ENCODE measurements at regions not wholly inside any gene's neighbourhood (a gene's known extent, or its start where the extent isn't known, plus 50 kb on each side); places are given as distances from the start of the nearest gene placed in this dataset.
A peak's percentile ranks its signal among the peaks of the same experiment; 100 is the strongest.

DNA sequence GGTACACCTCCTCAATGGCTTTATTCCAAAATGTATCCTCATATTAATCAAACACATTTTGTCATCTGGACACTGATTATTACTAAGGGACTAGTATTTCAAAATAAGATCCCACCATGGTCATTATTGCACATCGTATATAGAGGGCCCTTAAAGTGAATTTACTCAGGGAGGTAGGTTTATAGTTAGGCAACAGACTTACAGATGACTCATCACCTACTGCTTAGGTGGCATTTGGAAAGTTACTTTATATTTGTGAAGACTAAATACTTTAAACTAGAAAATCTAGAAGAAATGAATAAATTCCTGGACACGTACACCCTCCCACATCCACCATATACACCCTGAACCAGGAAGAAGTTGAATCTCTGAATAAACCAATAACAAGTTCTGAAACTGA, 353.0 kb downstream of the KCTD12 start:
- H3K27ac ChIP-seq, result no peak overlapping the region
- no peak overlapping the region for H3K4me3 ChIP-seq
- TF ChIP-seq FOXP2 (optimal IDR thresholded peaks at IDR 0.05; ENCODE audit: control extremely low read depth, extremely low read length, insufficient read depth) (no peak), EZH2 (IDR thresholded peaks at IDR 0.05) (no peak), POLR2AphosphoS5 (IDR thresholded peaks at IDR 0.05; ENCODE audit: borderline replicate concordance, low read depth, low read length) (no peak)
- no peak overlapping the region for H3K9ac ChIP-seq (ENCODE audit: insufficient read length)
- no peaks in the 10 kb centered on the region for H3K9me3 ChIP-seq (ENCODE audit: low read depth, low read length)
- DNase-seq (ENCODE audit: low read depth, low spot score), result no peak
- no peaks in the 10 kb centered on the region for H3K36me3 ChIP-seq (ENCODE audit: insufficient read depth, low read length)

DNA sequence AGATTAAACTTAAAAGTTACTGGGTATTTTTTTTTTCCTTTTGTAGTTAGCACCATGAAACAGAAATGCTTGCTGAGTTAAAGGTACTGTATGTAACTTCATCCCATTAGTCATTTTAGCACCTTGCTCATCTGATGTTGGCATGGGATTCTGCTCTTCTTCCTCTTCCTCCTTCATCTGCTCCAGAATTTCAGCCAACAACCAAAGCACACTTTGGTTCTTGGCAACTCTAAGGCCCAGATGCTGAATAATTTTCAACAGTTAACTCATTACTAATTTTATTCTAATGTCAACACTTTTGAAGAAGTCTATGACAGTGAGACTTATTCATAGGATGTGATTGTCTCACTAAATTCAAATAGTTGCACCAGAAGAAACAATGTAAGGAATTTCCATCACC, 359.2 kb downstream of the KCTD12 start:
- TF ChIP-seq FOXP2 (optimal IDR thresholded peaks at IDR 0.05; ENCODE audit: control extremely low read depth, extremely low read length, insufficient read depth) (no peak), EZH2 (IDR thresholded peaks at IDR 0.05) (no peak), POLR2AphosphoS5 (IDR thresholded peaks at IDR 0.05; ENCODE audit: borderline replicate concordance, low read depth, low read length) (no peak)

DNA sequence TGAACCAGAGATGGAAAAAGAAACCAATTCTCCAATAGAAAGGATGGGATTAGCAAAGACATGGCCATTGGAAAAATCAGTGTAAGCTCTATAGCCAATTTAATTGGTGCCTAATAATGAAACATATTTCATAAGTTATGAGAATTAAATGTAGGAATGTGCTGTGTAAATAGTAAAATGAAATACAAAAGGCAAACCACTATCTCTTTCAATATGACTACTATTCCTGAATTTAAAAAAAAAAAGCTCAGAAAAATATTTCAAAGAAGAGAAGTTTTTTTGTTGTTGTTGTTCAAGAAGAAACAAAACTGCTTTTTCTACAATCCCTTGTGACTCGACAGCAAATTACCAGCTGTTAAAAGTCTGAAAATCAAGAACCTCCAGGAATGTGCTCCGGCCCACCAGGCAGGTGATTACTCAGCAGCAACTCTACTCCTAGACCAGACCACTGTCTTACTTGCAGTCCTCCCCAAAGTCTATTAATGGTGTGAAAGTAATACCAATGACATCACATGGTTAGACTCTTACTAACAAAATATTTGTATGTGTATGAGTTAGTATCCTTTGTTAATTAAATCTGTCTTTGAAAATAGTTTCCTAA, 362.4 kb downstream of the KCTD12 start:
- Histone ChIP-seq H3K9me3 (ENCODE audit: low read depth, low read length) (no peaks in the 10 kb centered on the region), H3K9ac (ENCODE audit: insufficient read length) (no peak overlapping the region), H3K4me3 (no peak overlapping the region), H3K27ac (no peak overlapping the region), H3K36me3 (ENCODE audit: insufficient read depth, low read length) (no peaks in the 10 kb centered on the region)
- TF ChIP-seq EZH2 (IDR thresholded peaks at IDR 0.05) (no peak), FOXP2 (optimal IDR thresholded peaks at IDR 0.05; ENCODE audit: control extremely low read depth, extremely low read length, insufficient read depth) (no peak), POLR2AphosphoS5 (IDR thresholded peaks at IDR 0.05; ENCODE audit: borderline replicate concordance, low read depth, low read length) (no peak)
- no peak for DNase-seq (ENCODE audit: low read depth, low spot score)

More for the DNA sequence above, 359.2 kb downstream of the KCTD12 start:
- Histone ChIP-seq H3K36me3 (ENCODE audit: insufficient read depth, low read length) (no peaks in the 10 kb centered on the region), H3K4me3 (no peak overlapping the region), H3K9me3 (ENCODE audit: low read depth, low read length) (no peaks in the 10 kb centered on the region), H3K27ac (no peak overlapping the region), H3K9ac (ENCODE audit: insufficient read length) (no peak overlapping the region)
- no peak for DNase-seq (ENCODE audit: low read depth, low spot score)

DNA sequence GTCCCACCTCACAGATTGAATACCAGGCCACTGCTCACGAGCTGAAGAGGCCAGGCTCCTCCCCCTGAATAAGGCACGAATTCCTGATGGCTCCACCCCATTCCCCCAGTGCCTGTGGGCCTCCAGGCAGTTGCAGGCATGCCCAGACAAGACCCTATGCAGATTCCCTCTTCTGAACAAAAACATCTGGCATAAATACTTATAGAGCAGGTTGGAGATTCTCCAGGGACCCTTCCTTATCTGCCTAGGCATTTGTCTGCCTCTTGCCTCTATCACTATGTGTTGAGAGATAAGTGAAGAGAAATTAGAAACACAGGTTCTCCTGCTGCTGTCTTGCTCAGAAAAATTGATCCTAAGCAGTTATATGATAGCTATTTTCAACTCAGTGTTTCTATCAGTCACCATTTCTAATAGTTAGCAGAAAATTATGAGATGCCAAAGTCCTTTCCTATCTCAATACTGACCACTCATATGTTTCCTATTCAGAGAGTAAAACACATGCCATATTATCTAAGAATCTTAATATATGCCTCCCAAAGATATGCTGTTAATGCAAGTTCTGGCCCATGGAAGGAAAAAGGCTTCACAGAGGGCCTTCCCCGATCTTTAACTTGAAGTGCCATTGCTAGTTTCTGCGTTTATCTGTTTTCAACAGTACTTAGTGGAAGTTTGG, 364.0 kb downstream of the KCTD12 start:
- DNase-seq (ENCODE audit: low read depth, low spot score), result peak; percentile 20
- H3K27ac ChIP-seq, result peak overlapping the region; percentile 65; the same call in 1 of the 2 replicates
- TF ChIP-seq POLR2AphosphoS5 (IDR thresholded peaks at IDR 0.05; ENCODE audit: borderline replicate concordance, low read depth, low read length) (no peak), EZH2 (IDR thresholded peaks at IDR 0.05) (no peak), FOXP2 (optimal IDR thresholded peaks at IDR 0.05; ENCODE audit: control extremely low read depth, extremely low read length, insufficient read depth) (no peak)
- H3K4me3 ChIP-seq, result peak overlapping the region; percentile 42; the same call in 1 of the 2 replicates
- H3K9ac ChIP-seq (ENCODE audit: insufficient read length), result no peak overlapping the region
- no peaks in the 10 kb centered on the region for H3K9me3 ChIP-seq (ENCODE audit: low read depth, low read length)
- H3K36me3 ChIP-seq (ENCODE audit: insufficient read depth, low read length), result no peaks in the 10 kb centered on the region

DNA sequence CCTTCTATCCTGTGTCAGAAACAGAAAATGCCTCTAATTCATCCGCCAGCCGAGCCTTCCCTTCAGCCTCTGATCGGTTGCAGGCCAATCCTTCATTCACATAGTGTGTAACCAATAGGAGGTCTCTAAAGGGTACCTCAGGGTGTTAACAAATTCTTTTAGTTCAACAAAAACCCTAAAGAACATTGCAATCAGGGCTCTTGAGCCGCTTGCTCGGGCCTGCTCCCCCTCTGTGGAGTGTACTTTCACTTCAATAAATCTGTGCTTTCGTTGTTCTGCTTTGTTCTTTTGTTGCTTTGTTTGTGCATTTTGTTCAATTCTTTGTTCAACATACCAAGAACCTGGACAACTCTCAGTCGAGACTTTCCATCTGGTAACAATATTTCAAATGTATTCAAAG, 366.5 kb downstream of the KCTD12 start:
- H3K36me3 ChIP-seq (ENCODE audit: insufficient read depth, low read length), result no peaks in the 10 kb centered on the region
- DNase-seq (ENCODE audit: low read depth, low spot score), result no peak

DNA sequence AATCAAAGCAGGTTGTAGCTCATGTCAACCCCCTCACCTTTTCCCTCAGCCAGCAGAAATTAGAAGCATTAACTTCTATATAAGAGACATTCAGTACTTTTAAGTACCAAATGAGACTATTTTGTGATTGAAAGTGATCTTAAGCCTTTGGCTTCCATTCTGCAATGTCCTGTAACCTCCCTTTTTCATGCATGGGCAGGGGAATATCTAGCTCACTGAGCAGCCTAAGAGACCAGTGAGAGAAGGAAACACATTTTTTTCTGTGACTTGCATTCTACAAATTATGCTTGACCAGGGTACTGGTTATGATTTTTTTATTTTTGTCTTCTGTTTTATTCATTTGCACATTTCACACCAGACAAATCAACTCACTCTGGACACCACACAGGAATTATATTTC, 369.6 kb downstream of the KCTD12 start:
- Histone ChIP-seq H3K27ac (no peak overlapping the region), H3K4me3 (no peak overlapping the region)
- no peak for DNase-seq (ENCODE audit: low read depth, low spot score)

More for the DNA sequence above, 366.5 kb downstream of the KCTD12 start:
- Histone ChIP-seq H3K27ac (no peak overlapping the region), H3K4me3 (no peak overlapping the region), H3K9ac (ENCODE audit: insufficient read length) (no peak overlapping the region), H3K9me3 (ENCODE audit: low read depth, low read length) (no peaks in the 10 kb centered on the region)
- no peak for TF ChIP-seq FOXP2 (optimal IDR thresholded peaks at IDR 0.05; ENCODE audit: control extremely low read depth, extremely low read length, insufficient read depth)
- TF ChIP-seq POLR2AphosphoS5 (IDR thresholded peaks at IDR 0.05; ENCODE audit: borderline replicate concordance, low read depth, low read length), result no peak
- TF ChIP-seq EZH2 (IDR thresholded peaks at IDR 0.05), result no peak

DNA sequence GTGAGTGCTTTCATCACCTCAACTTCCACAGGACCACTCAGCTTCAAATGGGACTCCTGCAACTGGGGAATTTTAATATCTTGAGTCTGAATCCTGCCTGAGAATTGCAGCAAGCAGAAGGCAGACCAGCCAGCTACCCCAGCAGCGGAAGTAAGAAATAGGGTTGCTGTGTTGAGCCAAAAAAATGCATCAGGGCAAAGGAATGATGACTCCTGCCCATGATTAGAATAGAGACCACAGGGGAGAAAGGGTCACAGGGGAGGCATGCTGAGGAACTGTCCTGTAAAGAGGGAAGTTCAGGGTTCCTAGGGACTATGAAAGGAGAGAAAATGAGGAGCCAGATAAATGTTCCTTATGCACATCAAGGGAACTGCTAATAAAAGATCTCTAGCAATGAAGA, 370.2 kb downstream of the KCTD12 start:
- no peak for DNase-seq (ENCODE audit: low read depth, low spot score)
- no peaks in the 10 kb centered on the region for H3K36me3 ChIP-seq (ENCODE audit: insufficient read depth, low read length)
- no peak overlapping the region for H3K4me3 ChIP-seq
- H3K27ac ChIP-seq, result no peak overlapping the region
- no peaks in the 10 kb centered on the region for H3K9me3 ChIP-seq (ENCODE audit: low read depth, low read length)
- H3K9ac ChIP-seq (ENCODE audit: insufficient read length), result no peak overlapping the region
- TF ChIP-seq FOXP2 (optimal IDR thresholded peaks at IDR 0.05; ENCODE audit: control extremely low read depth, extremely low read length, insufficient read depth), result no peak

More for the DNA sequence above, 369.6 kb downstream of the KCTD12 start:
- H3K9me3 ChIP-seq (ENCODE audit: low read depth, low read length), result no peaks in the 10 kb centered on the region
- no peak overlapping the region for H3K9ac ChIP-seq (ENCODE audit: insufficient read length)
- TF ChIP-seq EZH2 (IDR thresholded peaks at IDR 0.05) (no peak), FOXP2 (optimal IDR thresholded peaks at IDR 0.05; ENCODE audit: control extremely low read depth, extremely low read length, insufficient read depth) (no peak), POLR2AphosphoS5 (IDR thresholded peaks at IDR 0.05; ENCODE audit: borderline replicate concordance, low read depth, low read length) (no peak)
- no peaks in the 10 kb centered on the region for H3K36me3 ChIP-seq (ENCODE audit: insufficient read depth, low read length)

DNA sequence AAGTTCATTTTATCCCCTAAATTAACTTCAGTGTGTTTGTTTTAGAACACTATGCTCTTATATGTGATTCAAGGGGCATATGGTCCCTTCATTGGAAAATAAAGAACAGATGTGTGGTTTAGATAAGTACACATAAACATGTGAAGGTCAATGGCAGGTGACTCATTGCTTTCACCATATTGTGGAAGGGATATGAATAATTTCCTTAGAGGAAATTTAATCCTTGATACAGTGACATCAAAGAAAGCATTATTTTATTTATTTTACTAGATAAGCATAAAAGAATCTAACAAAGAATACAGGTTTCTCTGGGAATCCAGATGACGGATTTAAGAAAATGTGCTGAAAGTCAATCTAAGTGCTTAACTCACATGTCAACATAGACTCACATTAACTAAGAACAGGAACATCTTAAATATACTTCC, 373.5 kb downstream of the KCTD12 start:
- Histone ChIP-seq H3K4me3 (no peak overlapping the region), H3K27ac (no peak overlapping the region), H3K9me3 (ENCODE audit: low read depth, low read length) (no peaks in the 10 kb centered on the region), H3K9ac (ENCODE audit: insufficient read length) (no peak overlapping the region), H3K36me3 (ENCODE audit: insufficient read depth, low read length) (no peaks in the 10 kb centered on the region)
- no peak for DNase-seq (ENCODE audit: low read depth, low spot score)
- TF ChIP-seq FOXP2 (optimal IDR thresholded peaks at IDR 0.05; ENCODE audit: control extremely low read depth, extremely low read length, insufficient read depth) (no peak), POLR2AphosphoS5 (IDR thresholded peaks at IDR 0.05; ENCODE audit: borderline replicate concordance, low read depth, low read length) (no peak), EZH2 (IDR thresholded peaks at IDR 0.05) (no peak)
